Skin epidermis (tissue), 12 donors: ENCODE measurements at regions not wholly inside any gene's neighbourhood (a gene's known extent, or its start where the extent isn't known, plus 50 kb on each side); places are given as distances from the start of the nearest gene placed in this dataset.
A peak's percentile ranks its signal among the peaks of the same experiment; 100 is the strongest.

ENCODE experiments used
- H3K27ac ChIP-seq, 21 experiments: fragments of 200-600 bp; sonication (generic) in 11 of 21; one replicate each; pipeline ENCODE4 v1.5.0; 2020; ENCODE audit warnings: mild to moderate bottlenecking in 3 of 21, inconsistent platforms in 2 of 21, moderate library complexity in 2 of 21
- H3K4me3 ChIP-seq, 7 experiments: fragments of 200-600 bp; sonication (generic) in 2 of 7; one replicate each; pipeline ENCODE4 v1.5.0; 2020; ENCODE audit warnings: inconsistent platforms in 2 of 7, mild to moderate bottlenecking in 2 of 7, moderate library complexity in 1 of 7

DNA sequence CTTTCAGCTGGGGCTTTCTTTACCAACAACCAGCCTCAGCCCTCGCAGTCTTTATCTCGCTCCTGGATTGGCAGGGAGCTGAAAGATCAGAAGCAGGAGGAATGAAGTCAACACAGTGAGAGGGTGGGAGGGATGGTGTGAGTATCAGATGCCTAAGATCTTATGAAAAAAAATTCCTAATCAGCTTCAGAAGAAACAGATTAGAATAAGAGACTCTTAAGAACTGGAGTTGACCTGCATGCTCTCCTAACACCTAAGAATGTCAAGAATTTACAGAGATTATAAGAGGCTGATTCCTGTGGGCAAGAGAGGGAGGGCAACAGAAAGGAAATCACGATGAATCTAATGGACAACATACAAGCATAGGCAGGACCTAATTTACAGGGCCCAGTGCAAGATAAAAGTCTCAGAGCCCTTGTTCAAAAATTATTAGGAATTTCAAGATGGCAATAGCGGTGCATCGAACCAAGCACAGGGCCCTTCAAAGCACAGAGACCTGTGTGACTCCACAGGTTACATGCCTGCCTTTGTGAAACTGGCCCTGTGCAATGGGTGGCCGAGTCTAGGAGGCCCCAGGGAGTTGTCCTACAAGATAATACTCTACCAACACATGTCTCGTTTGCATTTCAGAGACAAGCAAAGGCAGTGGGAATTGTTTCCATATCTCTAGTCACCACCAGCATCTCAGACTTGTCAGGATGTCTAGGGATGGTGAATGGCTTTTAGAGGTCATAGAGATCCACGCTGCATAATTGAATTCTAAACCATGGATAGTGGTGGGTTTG, 65.3 kb upstream of the PPP2R5A start:
- Histone ChIP-seq H3K27ac (no peak overlapping the region), H3K4me3 (no peak overlapping the region)

DNA sequence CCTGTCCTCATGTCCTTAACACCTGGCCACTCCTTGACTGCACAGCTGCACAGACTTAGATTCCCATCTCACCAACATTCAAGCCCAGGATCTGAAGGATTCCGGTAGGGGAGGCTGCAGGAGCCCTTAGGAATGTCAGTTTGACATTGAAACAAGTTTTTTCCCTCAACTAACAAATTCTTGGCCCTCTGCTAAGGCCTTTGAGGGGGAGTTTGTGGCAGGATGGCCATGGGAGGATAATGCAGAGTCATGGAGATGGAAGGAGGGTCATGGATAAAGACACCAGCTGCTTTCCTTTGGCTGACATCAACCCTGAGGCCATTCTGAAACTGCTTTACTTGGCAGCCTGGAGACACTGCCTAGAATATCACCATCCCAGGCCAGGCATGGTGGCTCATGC, 63.4 kb upstream of the PPP2R5A start:
- H3K27ac ChIP-seq, result no peak overlapping the region

DNA sequence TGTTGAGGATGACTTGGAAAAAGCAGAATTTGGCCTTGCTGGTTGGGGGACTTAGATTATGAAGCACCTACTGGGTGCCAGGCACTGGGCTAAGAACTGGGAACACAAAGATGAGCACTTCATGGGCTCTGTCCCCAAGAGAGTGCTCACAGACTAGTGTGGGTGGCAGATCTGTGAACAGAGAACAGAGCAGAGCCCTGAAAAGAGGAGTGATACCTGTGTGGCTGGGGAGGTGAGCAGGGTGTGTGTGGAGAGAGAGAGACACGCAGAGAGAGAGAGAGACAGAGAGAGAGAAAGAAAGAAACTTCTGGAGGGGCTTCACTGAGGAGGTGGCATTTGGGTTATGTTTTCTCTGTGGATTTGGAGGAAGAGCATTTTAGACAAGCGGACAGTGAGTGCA, 61.1 kb upstream of the PPP2R5A start:
- Histone ChIP-seq H3K27ac (no peak overlapping the region), H3K4me3 (no peak overlapping the region)

More for the DNA sequence above, 63.4 kb upstream of the PPP2R5A start:
- no peak overlapping the region for H3K4me3 ChIP-seq

DNA sequence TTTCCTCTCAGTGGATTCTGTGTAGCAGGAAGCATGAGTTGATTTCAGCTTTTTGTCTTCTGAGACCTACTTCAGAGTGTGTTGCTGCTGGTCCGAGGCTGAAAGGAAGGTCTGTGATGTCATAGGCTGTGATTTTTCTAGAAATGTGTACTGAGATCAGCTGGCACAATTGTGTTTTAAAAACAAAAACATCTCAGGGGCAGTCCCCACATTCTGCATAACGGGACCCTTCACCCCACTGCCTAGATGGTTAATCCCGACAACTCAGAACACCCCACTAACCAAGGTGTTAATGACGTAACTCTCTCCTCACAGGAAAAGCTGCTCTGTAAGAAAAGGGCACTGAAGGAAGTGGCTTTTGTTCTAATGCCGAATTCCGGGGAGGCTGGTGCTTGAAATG, 59.8 kb upstream of the PPP2R5A start:
- H3K27ac ChIP-seq, result peak overlapping the region in 3 of 21 experiments; percentile 4 to 55 (median 29)

DNA sequence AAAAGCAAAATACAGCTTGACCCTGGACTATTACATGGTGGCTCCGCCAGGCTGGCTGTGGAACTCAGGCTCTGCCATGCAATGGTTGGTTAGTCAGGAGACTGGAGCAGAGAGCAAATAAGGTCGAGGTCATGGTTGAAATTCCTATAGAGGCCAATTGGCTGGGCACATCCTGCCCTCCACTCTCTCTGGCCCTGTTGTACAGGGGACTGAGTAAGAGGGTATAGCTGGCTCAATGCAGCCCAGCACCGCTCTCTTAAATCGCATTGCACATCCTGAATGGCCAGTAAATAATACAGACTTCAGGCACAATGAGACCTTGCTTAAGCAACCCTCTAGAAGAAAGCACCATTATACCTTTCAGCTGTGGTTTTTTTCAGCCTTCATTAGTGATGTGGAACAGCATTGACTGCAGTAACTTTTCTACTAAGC, 59.3 kb upstream of the PPP2R5A start:
- Histone ChIP-seq H3K4me3 (no peak overlapping the region), H3K27ac (peak overlapping the region in 3 of 21 experiments; percentile 10 to 55 (median 15))

More for the DNA sequence above, 59.8 kb upstream of the PPP2R5A start:
- H3K4me3 ChIP-seq, result no peak overlapping the region

DNA sequence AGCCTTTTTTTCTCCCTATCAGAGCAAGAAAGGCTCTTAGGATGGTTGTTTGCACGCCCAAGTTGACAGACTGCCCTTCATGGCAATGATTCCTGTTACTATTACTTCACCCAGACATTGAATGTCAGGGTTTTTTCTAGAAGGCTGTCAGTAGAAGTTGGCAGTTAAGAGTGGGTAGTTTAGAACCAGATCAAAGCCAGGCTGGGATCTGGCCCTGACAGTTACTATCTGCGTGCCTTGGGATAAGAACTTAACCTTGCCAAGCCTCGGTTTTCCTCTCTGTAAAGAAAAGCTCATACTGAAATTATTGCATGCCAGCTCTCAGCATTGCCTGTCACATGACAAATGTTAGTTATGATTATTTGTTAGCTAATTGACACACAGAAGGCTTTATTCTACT, 58.7 kb upstream of the PPP2R5A start:
- no peak overlapping the region for H3K4me3 ChIP-seq
- H3K27ac ChIP-seq, result peak overlapping the region in 1 of 21 experiments; percentile 10

DNA sequence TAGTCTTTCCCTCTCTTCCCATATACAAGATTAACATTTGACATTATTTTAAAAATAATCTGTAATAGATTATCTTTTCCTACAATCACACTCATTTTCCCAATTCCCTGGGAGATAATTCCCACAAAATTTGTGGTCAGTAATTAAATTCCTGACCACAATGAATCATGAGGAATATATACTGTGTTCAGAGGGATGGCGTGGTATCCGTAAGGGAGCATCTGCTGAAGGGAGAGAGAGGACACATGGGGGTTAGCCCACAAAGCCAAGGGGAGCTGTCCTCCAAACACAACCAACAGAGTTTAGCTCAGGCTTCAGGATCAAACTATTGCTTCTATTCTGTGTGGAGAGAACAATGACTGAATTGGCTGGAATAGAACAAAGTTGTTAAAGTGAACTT, 57.1 kb upstream of the PPP2R5A start:
- Histone ChIP-seq H3K27ac (no peak overlapping the region), H3K4me3 (no peak overlapping the region)

DNA sequence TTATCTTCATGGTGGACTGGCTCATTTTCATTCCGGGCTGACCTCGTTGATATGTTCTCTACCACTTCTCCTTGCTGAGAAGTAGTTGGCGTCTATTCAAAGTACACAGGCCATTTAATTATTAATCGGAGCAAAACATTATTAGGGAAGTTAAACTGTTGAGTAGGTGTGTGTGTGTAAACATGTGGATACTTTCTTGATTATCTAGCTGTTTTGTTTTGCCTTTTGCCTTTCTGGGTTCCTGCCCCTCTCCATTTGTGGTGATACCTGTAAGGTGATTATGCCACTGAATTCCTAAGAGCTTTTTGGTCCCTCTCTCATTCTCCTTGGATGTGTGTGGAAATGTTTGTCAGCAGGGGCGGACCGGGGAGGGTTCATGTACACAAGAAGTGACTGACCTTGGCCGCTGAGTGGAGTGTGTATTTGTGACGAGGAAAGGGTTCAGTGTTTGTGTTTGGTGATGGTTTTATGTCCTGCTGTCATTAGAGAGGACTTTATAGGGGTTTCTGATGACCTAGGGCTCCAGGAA, 56.6 kb upstream of the PPP2R5A start:
- no peak overlapping the region for H3K4me3 ChIP-seq
- no peak overlapping the region for H3K27ac ChIP-seq

DNA sequence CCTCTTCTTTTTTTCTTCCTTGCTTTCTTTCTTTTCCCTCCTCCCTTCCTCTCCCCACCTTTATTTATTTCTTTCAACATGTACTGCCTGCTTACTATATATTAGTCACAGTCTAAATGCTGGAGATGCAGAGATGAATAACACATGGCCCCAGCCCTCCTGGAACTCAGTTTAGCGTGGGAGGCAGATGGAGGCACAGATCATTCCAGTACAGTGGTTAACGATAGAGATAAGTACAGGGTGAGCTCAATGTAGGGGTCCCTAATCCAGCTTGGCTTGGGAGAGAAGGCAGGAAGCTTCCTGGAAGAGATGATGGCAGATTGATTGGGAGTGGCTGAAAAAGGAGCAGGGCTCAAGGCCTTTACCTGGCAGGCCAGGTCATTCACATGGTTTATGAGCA, 55.6 kb upstream of the PPP2R5A start:
- no peak overlapping the region for H3K27ac ChIP-seq
- no peak overlapping the region for H3K4me3 ChIP-seq

DNA sequence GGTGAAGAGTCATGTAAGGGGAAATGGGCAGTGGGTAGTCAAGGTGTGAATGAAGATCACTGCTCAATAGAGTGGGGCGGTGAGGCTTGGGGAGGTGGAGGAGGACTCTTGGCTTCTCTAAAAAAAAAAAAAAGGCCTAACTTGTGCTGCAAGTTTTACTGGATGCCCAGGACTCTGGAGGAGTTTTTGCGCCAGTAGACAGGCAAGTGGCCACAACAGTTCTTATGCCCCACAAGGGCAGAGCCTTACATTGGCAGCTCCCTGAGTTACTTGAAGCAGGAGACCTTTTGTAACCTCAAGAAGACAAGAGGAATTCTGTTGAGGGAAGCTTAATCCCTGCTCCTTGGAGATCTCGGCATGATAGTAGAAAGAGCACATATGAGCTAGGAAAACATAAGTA, 54.9 kb upstream of the PPP2R5A start:
- Histone ChIP-seq H3K27ac (no peak overlapping the region), H3K4me3 (no peak overlapping the region)

DNA sequence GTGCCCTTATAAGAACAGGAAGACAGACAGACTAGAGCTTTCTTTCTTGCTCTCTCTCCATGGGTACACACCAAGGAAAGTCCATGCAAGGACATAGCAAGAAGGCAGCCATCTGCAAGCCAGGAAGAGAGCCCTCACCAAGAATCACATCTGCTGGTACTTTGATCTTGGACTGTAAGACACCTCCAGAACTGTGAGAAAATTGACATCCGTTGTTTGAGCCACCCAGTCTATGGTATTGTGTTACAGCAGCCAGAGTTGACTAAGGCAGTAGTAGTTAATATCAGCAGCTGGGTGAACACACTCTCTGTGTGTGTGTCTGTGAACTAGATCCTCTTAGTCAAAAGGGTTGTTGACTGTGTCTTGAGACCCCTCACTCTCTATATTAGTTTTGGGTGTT, 53.8 kb upstream of the PPP2R5A start:
- no peak overlapping the region for H3K27ac ChIP-seq
- H3K4me3 ChIP-seq, result no peak overlapping the region

DNA sequence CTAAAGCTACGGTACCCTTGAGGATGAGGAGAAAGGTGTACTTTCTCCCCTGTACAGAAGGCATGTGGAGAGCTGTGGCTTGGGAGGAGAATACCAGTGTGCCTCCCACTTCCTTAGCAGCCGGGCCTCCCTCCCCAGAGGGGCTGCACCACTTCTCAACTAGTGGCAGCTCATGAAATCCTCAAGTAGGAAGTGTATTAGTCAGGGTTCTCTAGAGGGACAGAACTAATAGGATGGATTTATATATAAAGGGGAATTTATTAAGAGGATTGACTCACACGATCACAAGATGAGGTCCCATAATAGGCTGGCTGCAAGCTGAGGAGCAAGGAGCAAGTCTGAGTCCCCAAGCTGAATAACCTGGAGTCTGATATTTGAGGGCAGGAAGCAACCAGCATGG, 53.1 kb upstream of the PPP2R5A start:
- no peak overlapping the region for H3K27ac ChIP-seq

DNA sequence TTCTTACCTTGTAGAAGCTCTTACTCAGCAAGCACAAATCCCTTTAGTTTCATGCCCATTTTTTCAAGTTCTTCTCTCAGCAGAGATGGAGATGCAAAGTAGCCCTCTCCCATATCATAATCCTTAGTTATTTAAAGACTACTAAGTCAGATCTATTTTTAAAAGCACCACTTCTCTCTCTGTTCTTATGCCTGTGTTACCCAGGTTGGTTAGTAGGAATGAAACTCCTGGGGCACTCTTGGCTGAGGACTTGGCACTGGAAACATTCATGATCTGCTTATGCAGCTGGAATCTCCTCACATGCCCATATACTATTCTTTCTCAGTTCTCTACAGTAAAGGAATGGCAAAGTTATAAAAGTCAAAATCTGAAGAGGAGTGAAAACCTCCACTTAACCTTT, 51.9 kb upstream of the PPP2R5A start:
- no peak overlapping the region for H3K27ac ChIP-seq
- H3K4me3 ChIP-seq, result no peak overlapping the region

More for the DNA sequence above, 53.1 kb upstream of the PPP2R5A start:
- H3K4me3 ChIP-seq, result no peak overlapping the region

DNA sequence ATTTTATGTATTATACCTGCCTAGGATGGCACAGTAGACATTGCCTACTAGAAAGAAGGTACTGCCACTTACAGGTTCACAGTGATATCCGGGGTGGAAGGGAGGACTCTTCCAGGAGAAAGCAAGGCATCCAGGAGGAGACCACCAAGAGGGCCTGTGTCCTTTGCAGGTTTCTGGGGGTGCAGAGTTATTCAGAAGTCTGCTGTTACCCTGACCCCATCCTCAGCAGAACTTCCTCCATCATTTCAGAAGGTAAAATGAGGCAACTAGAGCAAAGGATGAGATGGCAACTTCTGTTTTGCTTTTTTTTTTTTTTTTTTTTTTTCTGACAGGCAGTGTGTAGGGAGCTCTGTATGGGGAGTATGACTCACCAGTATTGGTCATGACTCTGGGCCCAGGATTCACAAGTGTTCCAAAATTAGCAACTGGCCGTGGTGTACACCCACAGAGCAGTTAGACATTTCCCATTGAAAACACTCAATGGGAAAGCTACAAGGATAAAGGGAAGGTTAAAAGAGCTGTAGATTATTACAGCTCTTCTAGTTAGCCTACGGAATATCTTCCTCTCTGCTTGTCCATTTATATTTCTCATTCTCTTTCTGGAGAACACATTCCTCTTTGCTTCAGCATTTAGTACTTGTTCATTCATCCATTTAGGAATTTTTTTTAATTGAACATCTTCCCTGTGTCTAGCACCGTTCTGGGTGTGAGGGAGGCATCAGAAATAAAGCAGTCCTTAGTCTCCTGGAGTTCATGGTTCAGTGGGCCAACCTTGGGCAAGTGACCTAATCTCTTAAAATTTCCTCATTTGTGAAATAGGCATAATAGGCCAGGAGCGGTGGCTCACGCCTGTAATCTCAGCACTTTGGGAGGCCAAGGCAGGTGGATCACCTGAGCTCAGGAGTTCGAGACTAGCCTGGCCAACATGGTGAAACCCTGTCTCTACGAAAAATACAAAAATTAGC, 50.5 kb upstream of the PPP2R5A start:
- H3K27ac ChIP-seq, result peak overlapping the region in 3 of 21 experiments; percentile 14 to 33 (median 18)
- H3K4me3 ChIP-seq, result no peak overlapping the region
